SKM-1 treated with dmso at 0.1 percent for 144 hours (cell line): ENCODE measurements at regions not wholly inside any gene's neighbourhood (a gene's known extent, or its start where the extent isn't known, plus 50 kb on each side); places are given as distances from the start of the nearest gene placed in this dataset.

Experiments used
- DNase-seq: peaks from one replicate; lab custom pipeline; 2025; ENCODE audit not compliant: unreplicated experiment; lab: John Stamatoyannopoulos, UW

DNA sequence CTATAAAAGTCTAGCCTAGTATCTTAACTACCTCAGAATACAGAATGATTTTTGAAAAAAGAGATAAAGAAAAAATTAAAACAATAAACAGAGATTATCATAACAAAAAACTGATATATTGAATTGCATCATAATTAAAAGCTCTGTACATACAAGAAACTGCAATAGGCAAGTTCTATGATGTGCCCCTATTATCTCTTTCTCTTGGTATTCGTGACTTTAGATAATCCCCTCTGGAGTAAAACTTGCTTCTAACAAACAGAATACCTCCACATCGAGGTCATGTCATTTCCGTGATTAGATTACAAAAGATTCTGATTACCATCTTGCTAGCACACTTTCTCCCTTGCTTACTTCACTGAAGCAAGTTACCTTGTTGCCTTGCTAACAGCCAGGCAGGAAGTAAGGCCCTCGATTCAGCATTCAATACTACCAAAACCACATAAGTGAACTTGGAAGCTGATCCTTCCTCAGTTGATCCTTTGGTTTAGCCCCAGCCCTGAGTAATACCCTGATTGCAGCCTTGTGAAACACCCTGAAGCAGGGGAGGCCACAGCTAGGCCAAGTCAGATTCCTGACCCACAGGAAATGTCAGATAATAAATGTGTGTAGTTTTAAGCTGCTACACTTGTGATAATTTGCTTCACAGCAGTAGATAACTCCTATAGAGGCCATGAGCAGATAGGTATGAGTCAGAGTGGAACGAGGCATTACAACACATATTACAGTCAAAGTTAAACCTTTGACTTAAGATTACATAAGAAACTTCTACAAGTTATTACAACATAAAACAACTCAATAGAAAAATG is 53.7 kb upstream of the TMX4 start:
- DNase-seq: peak; percentile 82

DNA sequence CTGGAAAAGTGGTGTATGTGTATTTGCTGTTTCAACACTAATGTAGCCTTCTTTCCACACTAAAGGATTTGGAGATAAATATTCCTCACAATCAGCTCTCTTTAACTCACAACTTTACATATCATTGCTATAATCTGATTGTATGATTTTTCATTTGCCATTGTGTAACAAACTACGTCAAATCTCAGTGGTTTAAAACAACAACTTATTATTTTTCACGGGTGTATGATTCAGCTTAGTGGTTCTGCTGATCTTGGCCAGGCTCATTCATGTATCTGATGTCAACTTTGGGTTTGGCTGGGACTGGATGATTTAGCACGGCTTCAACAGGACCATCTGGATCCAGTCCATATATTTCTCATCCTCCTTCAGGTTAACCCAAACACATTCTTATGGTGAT is 55.4 kb upstream of the TMX4 start:
- DNase-seq: no peak

DNA sequence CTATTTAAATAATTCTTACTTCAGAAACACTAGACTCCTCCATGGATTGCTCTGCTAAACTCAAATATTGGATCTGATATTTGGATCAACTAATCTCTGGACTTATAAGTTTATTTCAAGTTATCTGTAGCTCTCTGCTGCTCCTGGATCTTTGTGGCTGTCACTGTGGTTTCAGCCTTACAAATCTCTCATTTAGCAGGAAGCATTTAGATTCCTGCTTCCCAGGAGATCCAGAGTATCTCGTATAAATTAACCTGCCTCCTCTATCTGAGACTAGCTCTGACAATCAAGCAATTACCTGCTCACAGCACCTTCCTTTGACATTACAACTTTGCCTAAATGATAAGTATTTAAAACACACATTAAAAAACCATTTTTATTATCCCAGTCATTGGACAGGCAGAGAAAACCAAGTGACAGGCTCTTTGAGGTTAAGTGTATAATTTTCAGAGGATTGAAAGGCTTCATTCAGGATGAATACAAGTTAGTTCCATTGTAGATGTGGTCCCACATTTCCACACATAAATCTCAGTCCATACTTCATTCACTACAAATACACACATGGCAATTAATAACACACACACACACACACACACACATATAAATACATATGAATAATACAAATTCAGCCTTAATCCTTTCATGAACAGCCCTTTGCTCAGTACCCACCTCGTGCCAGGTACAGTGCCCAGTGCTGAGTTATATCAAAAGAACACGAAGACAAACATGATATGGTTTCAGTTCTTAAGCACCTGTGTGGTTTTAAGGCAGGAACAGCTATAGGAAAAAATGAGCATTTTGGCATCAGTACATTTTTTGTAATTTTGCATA is 55.5 kb upstream of the PLCB1 start:
- DNase-seq: no peak

DNA sequence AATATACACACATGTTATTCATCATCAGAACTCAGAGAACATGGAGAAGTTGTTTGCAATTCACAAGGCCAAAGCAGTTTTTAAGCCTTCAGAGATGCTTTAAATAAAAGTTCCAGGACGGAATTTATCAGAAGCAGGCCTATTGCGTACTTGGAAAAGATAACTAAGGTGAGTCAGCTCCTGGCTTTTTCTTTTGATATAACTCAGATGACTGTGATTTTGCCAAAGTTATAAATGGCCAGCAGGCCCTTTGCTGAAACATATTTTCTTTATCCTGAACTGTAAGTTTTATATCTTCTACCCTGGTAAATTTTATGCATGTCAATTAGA is 55.0 kb upstream of the PLCB1 start:
- DNase-seq: no peak

DNA sequence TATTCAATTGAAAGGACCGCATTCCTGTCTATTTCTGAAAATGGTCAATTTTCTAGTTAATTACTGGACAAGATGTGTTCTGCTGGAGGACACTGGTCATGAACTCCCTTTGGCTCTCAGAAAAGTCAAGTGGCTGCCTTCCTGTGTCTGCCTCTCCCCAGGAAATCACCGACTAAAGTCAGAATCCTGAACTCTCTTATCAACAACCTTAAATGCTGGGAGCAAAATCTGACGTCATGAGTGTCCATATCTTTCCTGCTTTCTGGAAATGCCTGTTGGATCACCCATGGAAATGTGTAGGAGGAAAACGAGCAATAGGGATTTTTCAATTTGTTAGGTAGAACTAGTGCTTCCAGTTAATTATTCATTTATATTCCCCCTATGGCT is 53.5 kb upstream of the PLCB1 start:
- DNase-seq: no peak

DNA sequence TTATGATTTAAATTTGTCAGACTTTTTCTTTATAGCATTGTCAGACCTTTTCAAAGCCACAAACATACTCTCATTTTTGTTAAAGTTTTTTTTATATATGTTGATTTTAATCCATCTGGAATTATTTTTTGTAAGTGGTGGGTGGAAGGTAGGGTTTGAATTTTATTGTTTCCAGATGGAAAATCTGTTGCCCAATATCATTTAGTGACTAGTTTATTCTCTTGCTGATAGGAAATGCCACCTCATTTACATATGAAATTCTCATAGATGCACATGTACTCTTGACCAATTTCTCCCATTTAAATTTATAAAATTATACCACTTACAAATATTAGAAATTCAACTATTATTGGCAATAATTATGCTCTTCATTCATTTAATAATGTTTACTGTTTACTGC is 52.1 kb upstream of the PLCB1 start:
- DNase-seq: no peak

DNA sequence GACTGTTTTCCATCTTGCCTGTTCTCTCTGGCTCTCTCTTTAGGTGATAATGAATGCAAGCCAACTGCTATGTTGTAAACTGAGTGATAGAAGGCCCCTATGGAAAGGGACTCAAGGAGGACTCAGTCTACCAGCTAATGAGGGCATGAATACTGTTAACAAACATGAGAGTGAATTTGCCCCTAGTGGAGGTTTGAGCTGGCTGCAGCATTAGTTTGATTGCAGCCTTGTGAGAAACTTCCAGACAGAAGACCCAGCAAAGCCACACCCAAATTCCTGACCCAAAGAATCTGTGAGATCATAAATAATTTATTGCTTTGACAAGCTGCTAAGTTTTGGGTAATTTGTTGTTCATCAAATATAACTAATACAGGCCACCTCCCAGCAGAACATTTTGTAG is 50.0 kb upstream of the PLCB1 start:
- DNase-seq: no peak
